HG03095 (cell line): ENCODE measurements at regions not wholly inside any gene's neighbourhood (a gene's known extent, or its start where the extent isn't known, plus 50 kb on each side); places are given as distances from the start of the nearest gene placed in this dataset.
A peak's percentile ranks its signal among the peaks of the same experiment; 100 is the strongest.
"Not testable (repeated sequence)": the region's sequence is repeated elsewhere in the genome, so short reads cannot be mapped to it uniquely, and the experiment has no call there.

Source experiments
- ATAC-seq: cut with Tn5 transposase; IDR thresholded peaks from one replicate; pipeline ENCODE4 v1.9.1; 2021; ENCODE audit warnings: moderate library complexity; ENCODE audit not compliant: unreplicated experiment

- no peak for ATAC-seq
These were observed 192.1 kb upstream of the DAB1 start for GRCh38 chr1:57615956-57616355.

DNA sequence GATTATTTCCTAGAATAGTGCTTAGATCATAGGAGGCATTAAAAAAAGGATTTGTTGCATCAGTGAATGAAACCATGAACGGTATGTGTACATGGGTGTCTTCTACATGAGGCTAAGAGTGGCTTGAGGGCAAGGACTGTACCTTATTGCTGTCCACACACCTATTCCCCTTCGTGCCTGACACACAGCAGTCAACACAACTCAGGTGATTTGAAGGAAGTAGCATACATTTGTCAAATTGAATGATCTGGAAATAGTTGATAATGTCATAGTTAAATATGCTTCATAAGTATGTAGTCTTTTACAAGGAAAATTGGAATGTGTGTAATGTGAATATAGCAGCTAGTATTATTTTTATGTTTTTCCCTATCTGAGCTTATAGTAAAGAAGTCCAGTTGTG, 189.0 kb upstream of the DAB1 start:
- ATAC-seq: no peak

- ATAC-seq: no peak
These were observed 182.1 kb upstream of the DAB1 start for GRCh38 chr1:57605933-57606332.

- ATAC-seq: no peak
These were observed 179.8 kb upstream of the DAB1 start for GRCh38 chr1:57603696-57604095.

- ATAC-seq: no peak
These were observed 176.6 kb upstream of the DAB1 start for GRCh38 chr1:57600424-57600823.

GRCh38 chr1:57599236-57599994, 175.6 kb upstream of the DAB1 start:
- no peak for ATAC-seq

DNA sequence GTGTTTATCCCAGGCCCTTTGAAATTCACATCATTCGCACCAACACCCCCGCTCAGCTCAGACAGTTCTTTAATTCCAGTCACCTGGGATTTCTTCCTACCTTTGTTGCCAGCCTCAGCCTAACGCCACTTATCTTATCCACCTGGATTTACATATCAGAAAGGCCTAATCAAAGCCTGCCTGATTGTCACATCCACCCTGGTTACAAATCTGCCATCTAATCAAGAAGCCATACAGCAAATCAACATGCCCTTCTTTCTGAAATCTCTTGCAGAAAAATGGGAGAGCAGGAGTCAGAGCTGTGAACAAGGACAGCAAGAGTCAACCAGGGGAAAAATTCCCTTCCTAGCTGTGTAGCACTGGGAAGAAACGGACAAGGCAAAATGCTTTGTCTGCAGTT, 173.2 kb upstream of the DAB1 start:
- no peak for ATAC-seq

DNA sequence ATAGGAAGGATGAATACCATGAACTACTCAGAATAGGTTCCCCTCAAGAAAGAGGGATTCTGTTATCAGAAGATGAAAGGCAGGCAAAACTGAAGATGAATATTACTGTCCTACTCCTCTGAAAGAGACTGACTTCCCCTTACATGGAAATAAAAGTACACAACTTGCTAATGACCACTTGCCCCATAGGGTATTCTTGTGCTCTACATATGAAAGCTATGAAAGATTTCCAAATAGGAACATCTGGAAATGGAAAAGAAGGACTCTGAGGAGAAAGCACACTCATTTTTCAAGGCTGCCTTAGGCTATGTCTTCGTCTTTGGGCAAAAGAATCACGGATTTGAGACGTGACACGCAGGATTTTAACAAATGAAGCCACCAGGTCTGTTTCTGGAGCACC, 170.1 kb upstream of the DAB1 start:
- ATAC-seq: no peak

DNA sequence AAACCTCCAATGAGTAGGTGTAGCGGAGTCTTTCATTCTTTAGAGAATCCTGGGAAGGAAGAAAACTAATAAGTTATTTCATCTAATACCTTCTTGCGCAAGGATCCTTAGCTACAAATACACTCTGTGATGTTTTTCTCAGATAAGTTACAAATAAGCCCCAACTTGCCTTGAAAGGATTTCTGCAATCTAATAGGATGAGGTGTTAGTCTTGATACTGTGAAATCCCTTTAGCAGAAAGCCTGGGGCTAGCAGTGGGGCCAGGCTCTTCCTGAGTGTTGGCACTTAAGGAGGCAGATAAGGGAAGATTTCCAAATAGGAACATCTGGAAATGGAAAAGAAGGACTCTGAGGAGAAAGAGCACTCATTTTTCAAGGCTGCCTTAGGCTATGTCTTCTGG, 168.0 kb upstream of the DAB1 start:
- ATAC-seq: no peak

DNA sequence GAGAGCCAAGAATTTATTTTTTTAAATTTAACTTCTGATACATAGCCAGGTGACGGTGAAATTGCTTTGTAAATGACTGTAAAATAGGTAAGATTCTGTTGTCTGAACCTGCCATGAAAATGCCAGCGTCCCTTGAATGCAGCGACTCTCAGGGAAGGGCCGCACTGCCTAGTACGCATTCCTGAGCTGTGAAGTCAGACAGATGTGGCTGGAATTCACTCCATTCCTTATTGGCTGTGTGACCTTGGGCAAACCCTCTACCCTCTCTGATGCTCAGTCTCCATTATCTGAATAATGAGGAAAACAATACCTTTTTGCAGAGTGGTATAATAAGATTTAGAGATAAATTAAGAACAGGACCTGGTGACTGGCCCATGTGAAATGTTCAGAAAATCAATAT, 167.1 kb upstream of the DAB1 start:
- ATAC-seq: no peak

DNA sequence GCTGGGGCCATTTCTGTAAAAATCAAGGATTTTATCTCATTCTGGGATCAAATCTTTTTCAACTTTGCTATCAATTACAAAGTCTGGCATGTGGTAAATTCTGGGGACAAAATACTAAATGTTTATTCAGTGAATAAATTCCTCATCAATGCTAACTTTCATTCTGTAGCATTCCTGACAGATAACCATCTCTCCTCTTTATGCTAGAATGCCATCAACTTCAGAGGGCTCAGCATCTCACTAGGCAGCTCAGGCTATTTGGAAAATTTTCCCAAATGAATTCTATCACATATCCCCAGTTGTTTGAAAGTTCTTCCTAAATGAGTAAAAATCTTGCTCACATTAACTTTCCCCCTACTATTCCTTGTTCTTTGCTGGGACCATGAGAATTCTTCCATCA, 163.0 kb upstream of the DAB1 start:
- no peak for ATAC-seq

DNA sequence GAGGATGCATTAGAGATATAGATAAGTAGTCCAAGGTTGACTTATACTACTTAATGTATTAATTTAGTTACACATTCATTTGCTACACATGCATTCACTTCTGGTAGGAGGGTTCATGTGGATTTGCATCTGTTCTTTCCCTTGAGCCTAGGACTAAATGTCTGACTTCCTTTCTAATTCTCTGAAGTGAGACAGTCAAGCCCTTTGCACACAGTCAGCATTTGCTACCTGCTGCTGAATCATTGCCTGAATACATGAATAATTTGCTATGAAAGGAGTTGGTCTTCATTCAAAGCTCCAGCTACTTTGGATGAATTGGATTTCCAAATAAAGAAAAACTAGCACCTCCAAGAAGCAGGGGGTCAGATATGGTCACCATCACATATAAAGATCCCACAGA, 154.8 kb upstream of the DAB1 start:
- no peak for ATAC-seq

DNA sequence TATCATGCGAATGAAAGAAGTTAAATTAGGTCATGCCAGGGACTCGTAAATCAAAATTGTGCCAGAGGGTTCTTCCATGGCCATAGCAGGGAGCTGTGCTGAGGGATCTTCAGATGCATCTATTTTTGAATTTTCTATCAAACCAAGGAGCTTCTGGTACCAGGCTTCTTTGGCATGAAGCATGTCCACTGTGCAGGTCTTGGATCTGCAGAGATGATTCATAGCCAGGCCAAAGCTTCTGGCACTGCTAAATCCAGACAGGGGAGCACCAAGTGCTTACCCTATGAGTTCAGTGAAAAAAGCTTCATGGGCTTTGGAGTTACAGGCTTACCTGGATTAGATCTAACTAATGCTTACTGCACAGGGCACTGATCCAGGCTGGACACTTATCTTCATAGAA, 154.2 kb upstream of the DAB1 start:
- no peak for ATAC-seq

DNA sequence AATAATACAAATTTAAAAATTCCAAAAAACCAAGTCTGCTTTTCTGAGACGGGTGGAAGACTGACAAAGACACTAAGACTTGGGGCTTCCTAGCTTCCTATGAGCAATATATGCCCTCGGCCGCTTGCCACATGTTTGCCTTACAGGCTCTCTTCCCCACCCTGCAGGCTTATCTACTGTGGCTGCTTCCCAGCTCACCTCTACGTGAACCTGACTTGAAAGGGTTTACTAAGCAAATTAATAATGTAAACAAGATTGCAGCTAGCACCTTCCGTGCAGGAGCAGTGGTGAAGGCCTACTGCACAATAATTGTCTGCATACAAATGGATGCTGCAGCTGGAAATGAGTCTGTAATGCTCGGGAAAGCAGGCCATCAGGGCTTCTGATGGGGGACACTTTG, 152.9 kb upstream of the DAB1 start:
- no peak for ATAC-seq

DNA sequence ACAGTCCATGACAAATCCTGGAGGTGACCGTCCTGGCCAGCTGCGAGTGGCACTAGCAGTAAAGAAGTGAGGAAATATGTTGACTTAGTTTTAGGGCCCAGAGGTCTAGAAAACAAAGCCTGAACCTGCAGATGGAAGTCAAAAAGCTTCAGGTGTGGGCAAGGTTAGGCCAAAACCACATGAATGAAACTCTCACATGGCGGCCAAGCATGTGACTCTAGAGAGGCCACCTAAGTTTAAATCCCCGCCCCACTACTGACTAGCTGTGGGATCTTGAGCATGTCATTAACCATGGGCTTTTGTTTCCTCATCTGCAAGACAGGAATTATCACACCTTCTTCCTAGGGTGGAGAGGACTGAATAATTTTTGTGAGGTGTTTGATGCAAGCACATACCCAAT, 148.2 kb upstream of the DAB1 start:
- no peak for ATAC-seq

DNA sequence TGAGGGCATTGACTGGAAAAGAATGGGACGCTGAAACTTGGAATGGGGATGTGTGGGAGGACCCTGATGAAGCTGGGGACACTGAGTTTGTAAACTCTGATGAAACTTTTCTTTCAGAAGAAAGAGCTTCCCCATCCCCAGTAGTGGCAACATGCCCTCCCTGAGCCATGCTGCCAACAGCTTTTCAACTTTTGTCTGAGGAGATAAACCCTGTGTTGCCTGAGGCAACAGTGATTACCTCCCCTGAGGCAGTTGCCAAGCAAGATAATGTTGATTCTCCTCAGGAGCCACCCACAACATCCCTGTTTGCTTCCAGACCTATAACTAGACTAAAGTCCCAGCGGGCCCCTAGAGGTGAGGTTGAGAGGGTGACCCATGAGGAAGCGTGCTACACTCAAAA, 134.2 kb upstream of the DAB1 start:
- ATAC-seq: not testable (repeated sequence)

- no peak for ATAC-seq
These were observed 129.8 kb upstream of the DAB1 start for GRCh38 chr1:57553666-57554065.

- no peak for ATAC-seq
These were observed 127.6 kb upstream of the DAB1 start for GRCh38 chr1:57551476-57551875.

DNA sequence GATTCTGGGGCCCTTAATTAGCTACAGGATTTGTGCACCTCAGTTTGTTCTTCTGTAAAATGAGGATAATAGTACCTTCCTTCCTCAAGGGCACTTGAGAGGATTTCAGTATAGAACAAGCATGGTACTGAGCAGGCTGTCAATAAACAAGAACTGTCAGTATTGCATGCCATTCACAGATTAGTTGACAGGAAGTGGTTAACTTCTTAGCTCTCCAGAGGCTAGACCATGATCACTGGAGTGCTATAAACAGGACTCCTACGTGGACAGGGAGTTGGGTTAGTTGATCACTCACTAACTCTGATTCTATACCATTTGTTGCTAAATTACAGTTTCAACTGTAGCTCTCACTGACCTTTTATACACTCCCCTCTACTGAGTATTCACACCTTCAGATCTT, 126.2 kb upstream of the DAB1 start:
- ATAC-seq: no peak

GRCh38 chr1:57549300-57549699, 125.4 kb upstream of the DAB1 start:
- ATAC-seq: no peak

DNA sequence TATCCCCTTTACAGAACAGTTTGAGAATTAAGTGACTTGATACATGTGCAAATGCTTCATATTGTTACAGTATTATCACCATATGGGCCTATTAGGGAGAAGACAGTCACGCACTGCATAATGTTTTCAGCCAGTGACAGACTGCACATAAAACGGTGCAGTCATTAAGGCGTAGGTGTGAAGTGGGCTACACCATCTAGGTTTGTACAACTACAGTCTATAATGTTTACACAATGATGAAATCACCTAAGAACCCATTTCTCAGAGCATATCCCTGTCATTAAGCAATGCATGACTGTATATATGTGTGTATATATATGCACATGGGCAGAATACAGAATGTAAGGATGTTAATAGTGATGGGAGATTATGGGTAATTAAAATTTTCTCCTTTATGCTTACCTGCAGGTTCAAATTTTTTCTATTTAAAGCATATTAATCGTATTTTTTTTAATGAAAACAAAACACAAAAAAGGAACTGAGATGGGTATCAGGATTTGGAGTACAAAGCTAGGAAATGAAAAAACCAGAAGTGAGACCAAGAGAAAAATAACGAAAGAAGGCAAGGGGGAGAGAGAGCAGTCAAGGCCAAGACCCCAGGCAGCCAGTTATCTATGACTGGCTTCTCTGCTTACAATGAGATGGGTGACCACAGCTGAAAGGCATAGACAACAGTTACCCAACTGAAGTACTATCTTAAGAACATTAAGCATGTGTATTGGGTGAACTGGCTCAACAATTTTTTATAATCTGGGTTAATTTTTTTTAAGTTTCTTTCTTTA, 122.9 kb upstream of the DAB1 start:
- peak; percentile 56 for ATAC-seq

GRCh38 chr1:57544345-57544744, 120.5 kb upstream of the DAB1 start:
- no peak for ATAC-seq
